SK-N-MC (cell line): ENCODE measurements at regions not wholly inside any gene's neighbourhood (a gene's known extent, or its start where the extent isn't known, plus 50 kb on each side); places are given as distances from the start of the nearest gene placed in this dataset.

Experiments used
- DNase-seq: peaks from one replicate; pipeline ENCODE4 v3.0.0-alpha.2; 2011; ENCODE audit warnings: low read depth, low spot score
- H3K27ac ChIP-seq: fragments of 200-600 bp; sonication (generic); 2 replicates; pipeline ENCODE4 v1.5.1; 2016; ENCODE audit warnings: mixed run types
- H3K36me3 ChIP-seq: fragments of 200-600 bp; sonication (generic); 2 replicates; pipeline ENCODE4 v1.6.1; 2017; ENCODE audit warnings: antibody characterized with exemption, low read length, mixed read lengths; ENCODE audit not compliant: insufficient read depth
- H3K4me3 ChIP-seq: fragments of 200-600 bp; sonication (generic); 2 replicates; pipeline ENCODE4 v1.5.1; 2016
- H3K9ac ChIP-seq: fragments of 200-600 bp; sonication (generic); 2 replicates; pipeline ENCODE4 v1.8.0; 2017; ENCODE audit warnings: mixed run types, mixed read lengths; ENCODE audit not compliant: insufficient read length
- H3K9me3 ChIP-seq: fragments of 200-600 bp; sonication (generic); 2 replicates; pipeline ENCODE4 v1.6.1; 2017; ENCODE audit warnings: low read depth, mild to moderate bottlenecking, antibody characterized with exemption, low read length, moderate library complexity, mixed read lengths
- EZH2 ChIP-seq: fragments of 200-600 bp; sonication (generic); IDR thresholded peaks from one replicate; pipeline ENCODE4 v1.6.1; 2017; ENCODE audit warnings: antibody characterized with exemption
- FOXP2 ChIP-seq: optimal IDR thresholded peaks from 2 replicates; pipeline ENCODE3; 2011; ENCODE audit warnings: mild to moderate bottlenecking, moderate library complexity; ENCODE audit not compliant: insufficient read depth; ENCODE audit errors: extremely low read length, control extremely low read depth
- POLR2AphosphoS5 ChIP-seq: IDR thresholded peaks from 2 replicates; pipeline ENCODE4 v1.6.1; 2012; ENCODE audit warnings: mild to moderate bottlenecking, low read depth, low read length, borderline replicate concordance

DNA sequence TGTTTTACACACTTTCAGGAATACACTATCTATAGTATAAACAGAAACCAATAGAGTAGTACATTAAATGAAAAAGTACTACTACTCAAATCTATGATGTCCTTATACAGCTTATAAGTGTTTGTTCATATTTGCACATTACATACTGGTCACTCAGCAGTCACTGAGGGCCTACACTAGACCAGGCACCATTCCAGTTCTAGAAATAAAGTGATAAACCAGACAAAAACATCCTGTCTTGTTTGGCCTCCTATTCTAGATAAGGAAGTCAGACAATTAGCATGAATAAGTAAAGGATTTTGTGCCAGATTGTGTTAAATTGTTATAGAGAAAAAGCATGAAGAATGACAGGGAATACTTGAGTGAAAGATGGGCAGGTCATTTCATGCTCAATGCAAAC lies 219.0 kb downstream of the CRPPA start:
- Histone ChIP-seq H3K9ac (no peak overlapping the region), H3K4me3 (no peak overlapping the region), H3K27ac (no peak overlapping the region), H3K9me3 (no peaks in the 10 kb centered on the region), H3K36me3 (no peaks in the 10 kb centered on the region)
- no peak for TF ChIP-seq EZH2
- TF ChIP-seq POLR2AphosphoS5: no peak
- no peak for TF ChIP-seq FOXP2
- DNase-seq: no peak

DNA sequence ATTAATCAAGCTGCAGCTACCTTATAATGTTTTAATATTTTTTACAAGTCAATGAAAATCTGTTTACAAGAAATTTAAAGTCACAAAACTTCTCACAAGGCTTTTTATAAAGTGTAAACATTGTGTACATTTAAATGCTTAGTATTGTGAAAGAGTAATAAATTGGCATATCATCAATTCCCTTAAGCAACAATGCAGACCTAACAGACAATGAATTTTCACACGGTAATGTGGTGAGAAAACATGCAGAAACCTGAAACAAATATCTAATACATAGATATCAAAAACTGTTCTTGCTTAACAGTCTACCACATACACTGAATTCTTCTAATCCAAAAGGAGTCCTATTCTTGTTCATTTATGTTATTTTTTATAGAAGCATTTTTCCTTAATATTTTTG lies 220.7 kb downstream of the CRPPA start:
- TF ChIP-seq EZH2: no peak
- TF ChIP-seq FOXP2: no peak
- no peak for TF ChIP-seq POLR2AphosphoS5
- Histone ChIP-seq H3K36me3 (no peaks in the 10 kb centered on the region), H3K27ac (no peak overlapping the region), H3K9ac (no peak overlapping the region), H3K9me3 (no peaks in the 10 kb centered on the region), H3K4me3 (no peak overlapping the region)
- DNase-seq: no peak

DNA sequence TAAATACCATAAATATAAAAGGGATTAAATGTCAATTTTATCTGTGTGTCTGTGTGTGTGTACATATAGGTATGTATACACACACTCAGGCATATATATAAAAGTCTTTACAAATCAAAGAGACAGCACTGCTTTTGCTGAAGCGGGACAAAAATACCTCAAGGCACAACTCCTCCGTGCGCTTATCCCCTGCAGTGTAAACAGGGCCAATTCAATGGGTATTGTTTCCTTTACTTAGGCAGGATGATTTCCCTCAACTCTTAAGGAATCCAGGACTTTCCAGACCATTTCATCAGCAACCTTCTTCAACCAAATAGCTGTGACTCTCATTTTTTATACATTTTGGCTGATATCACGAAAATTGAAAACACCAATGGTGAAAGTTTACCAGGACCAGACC lies 227.7 kb downstream of the CRPPA start:
- Histone ChIP-seq H3K27ac (no peak overlapping the region), H3K36me3 (no peaks in the 10 kb centered on the region), H3K9me3 (no peaks in the 10 kb centered on the region), H3K4me3 (no peak overlapping the region), H3K9ac (no peak overlapping the region)
- DNase-seq: no peak
- TF ChIP-seq EZH2: no peak
- TF ChIP-seq FOXP2: no peak
- TF ChIP-seq POLR2AphosphoS5: no peak

DNA sequence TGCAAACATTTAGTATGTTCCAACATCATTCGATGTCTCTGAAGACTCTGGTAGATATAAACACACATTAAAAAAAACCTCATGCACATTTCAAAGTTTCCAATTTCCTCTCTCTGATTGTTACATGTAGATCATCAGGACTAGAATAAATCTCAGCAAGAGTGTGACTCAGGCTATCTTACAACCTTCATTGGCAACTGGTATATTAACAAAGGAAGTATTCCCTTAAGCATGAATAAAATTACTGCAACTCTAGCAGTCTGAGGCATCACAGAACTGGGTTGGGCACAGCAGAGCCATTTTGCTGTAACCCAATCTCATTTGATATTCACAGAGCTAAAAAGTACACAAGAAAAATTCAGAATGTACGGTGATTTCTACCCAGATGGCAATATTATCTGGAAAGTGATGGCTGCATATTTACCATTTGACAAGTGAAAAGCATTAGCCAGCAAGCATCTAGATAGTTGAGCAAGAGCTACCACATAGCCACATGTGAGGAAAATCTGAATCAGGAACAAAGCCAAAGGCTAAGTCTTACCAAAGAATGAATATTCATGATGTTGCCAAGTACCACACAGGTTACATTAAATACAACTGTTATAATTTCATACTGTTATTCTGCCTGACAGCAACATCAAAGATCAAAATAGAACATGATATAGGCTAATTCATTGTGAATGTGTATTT lies 232.2 kb downstream of the CRPPA start:
- no peak for DNase-seq
- Histone ChIP-seq H3K36me3 (no peaks in the 10 kb centered on the region), H3K4me3 (no peak overlapping the region), H3K9ac (no peak overlapping the region), H3K27ac (no peak overlapping the region; the same call in 1 of the 2 replicates), H3K9me3 (no peaks in the 10 kb centered on the region)
- TF ChIP-seq FOXP2 (no peak), POLR2AphosphoS5 (no peak)

DNA sequence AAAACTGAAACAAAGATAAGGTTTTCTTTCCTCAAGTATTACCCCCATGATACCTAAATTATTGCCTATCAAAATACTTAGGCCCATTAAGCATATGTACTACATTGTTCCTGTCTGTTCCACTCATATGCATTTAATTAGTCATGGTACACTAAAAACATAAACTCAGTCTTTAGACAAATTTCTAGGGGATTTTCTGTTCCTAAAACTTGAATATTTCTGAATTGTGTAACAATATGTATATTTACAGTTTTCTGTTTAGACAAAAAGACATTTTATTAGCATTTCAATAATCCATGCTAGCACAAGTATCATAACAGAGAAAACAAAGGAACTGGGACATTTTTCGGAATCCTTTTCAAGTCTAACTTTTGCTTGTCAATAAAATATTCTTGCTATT lies 234.2 kb downstream of the CRPPA start:
- peak overlapping the region; percentile 62 for H3K4me3 ChIP-seq
- H3K9me3 ChIP-seq: no peaks in the 10 kb centered on the region
- DNase-seq: peak; percentile 61
- peak overlapping the region; percentile 53 for H3K9ac ChIP-seq
- H3K36me3 ChIP-seq: no peaks in the 10 kb centered on the region
- TF ChIP-seq POLR2AphosphoS5 (peak; percentile 24; the same call in 1 of the 2 replicates), FOXP2 (no peak), EZH2 (no peak)
- H3K27ac ChIP-seq: peak overlapping the region; percentile 94

DNA sequence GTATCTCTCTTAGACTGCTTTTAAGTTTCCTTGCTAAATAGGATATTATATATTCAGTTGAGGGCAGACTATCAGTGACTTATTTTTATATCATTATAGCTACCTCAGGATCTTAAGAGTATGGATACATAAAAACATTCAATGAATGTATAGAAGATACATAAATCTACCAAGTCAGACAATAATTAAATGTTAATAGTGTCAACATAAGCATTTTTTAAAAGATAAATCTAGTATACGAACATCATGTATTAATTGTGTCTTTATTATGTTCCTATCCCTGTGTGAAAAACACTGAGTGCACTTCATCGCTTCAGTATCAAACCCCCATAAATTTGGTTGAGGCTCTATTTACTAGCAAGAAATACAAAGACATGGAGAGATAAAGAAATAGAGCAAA lies 242.8 kb downstream of the CRPPA start:
- no peak overlapping the region for H3K27ac ChIP-seq
- H3K9ac ChIP-seq: no peak overlapping the region
- H3K9me3 ChIP-seq: no peaks in the 10 kb centered on the region
- H3K4me3 ChIP-seq: no peak overlapping the region
- H3K36me3 ChIP-seq: no peaks in the 10 kb centered on the region
- no peak for DNase-seq
- TF ChIP-seq FOXP2: no peak
- no peak for TF ChIP-seq EZH2
- TF ChIP-seq POLR2AphosphoS5: no peak

DNA sequence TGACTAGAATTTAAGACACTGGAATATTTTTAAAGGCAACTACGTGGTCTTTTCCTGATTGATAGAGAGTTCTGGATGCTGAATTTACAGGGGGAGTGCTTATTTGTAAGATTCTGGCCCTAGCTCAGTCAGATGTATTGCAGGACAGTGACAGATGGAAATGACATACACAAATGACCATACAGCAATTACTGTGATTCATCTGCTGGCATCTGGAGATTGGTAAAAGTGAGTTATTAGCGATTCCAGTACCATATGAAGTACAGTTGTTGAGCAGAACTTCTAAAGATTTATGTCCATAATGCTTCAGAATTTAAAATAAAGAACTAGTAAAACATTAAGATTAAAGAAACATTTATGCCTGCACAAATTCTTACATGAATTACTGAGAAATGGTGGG lies 243.2 kb downstream of the CRPPA start:
- TF ChIP-seq FOXP2 (no peak), POLR2AphosphoS5 (no peak), EZH2 (no peak)
- Histone ChIP-seq H3K4me3 (no peak overlapping the region), H3K9ac (no peak overlapping the region), H3K36me3 (no peaks in the 10 kb centered on the region), H3K27ac (no peak overlapping the region), H3K9me3 (no peaks in the 10 kb centered on the region)
- DNase-seq: no peak

DNA sequence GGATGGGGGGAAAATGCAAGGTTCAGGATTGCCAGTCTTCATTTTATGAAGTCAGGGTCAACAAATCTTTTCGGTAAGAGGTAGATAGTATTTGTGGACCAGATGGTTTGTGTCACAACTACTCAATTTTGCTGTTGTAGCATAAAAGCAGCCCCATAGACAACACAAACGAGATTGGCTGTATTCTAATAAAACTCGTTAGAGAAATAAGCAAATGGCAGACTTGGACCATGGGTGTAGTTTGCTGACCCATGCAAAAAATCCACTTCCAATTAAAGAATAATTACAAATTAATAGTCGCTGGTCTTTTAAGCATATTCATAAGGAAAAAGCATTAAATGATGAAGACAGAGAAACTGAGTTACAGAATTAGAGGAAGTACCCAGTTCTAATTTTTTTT lies 247.1 kb downstream of the CRPPA start:
- no peaks in the 10 kb centered on the region for H3K36me3 ChIP-seq
- no peak for TF ChIP-seq FOXP2
- no peak for TF ChIP-seq EZH2
- no peak for TF ChIP-seq POLR2AphosphoS5
- H3K9ac ChIP-seq: no peak overlapping the region
- no peak overlapping the region for H3K27ac ChIP-seq
- no peak for DNase-seq
- H3K9me3 ChIP-seq: no peaks in the 10 kb centered on the region
- H3K4me3 ChIP-seq: no peak overlapping the region

DNA sequence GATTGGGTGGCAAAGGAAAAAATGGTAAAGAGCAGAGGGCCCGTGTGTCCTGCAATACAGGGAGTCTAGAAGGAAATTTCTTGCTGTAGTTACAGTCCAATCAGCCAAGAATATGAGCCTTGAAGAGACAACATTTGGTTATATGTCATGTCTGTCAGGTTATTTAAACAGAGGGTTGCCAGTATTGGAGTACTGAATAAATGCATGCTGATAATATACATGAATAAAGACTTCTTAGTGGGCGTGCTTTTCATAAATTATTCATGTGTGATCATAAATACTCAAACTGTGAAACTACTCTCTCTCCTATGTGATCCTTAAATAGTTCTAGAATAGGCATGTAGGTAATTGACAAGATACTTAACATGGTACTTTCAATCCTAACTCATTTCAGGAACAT lies 249.0 kb downstream of the CRPPA start:
- H3K4me3 ChIP-seq: no peak overlapping the region
- no peaks in the 10 kb centered on the region for H3K9me3 ChIP-seq
- H3K27ac ChIP-seq: no peak overlapping the region
- no peak for DNase-seq
- H3K9ac ChIP-seq: no peak overlapping the region
- H3K36me3 ChIP-seq: no peaks in the 10 kb centered on the region
- no peak for TF ChIP-seq POLR2AphosphoS5
- no peak for TF ChIP-seq FOXP2
- TF ChIP-seq EZH2: no peak
